ENCODE measurements at regions not wholly inside any gene's neighbourhood (a gene's known extent, or its start where the extent isn't known, plus 50 kb on each side); places are given as distances from the start of the nearest gene placed in this dataset.

GRCh38 chr1:239899747-239900146, 191.9 kb upstream of the FMN2 start:
- no peak for TF ChIP-seq CTCF (conservative IDR thresholded peaks at IDR 0.05; ENCODE audit: low read depth, low read length)
- no peak for TF ChIP-seq EZH2 (IDR thresholded peaks at IDR 0.05; ENCODE audit: borderline replicate concordance, low read depth, low read length, poor library complexity, severe bottlenecking)
